NT2/D1 (cell line): ENCODE measurements at regions not wholly inside any gene's neighbourhood (a gene's known extent, or its start where the extent isn't known, plus 50 kb on each side); places are given as distances from the start of the nearest gene placed in this dataset.
"Not testable (repeated sequence)": the region's sequence is repeated elsewhere in the genome, so short reads cannot be mapped to it uniquely, and the experiment has no call there.

Experiments used
- DNase-seq: peaks from one replicate; pipeline ENCODE4 v3.0.0-alpha.2; 2011; ENCODE audit warnings: low read depth, low spot score
- H3K27me3 ChIP-seq: 2 replicates; pipeline ENCODE4 v1.6.0; 2011; ENCODE audit warnings: mild to moderate bottlenecking; ENCODE audit not compliant: insufficient read length, insufficient read depth
- H3K36me3 ChIP-seq: 2 replicates; pipeline ENCODE4 v1.6.1; 2011; ENCODE audit warnings: mild to moderate bottlenecking, low read length, mixed read lengths; ENCODE audit not compliant: insufficient read depth, insufficient read length
- H3K4me1 ChIP-seq: 2 replicates; pipeline ENCODE4 v1.5.1; 2011; ENCODE audit not compliant: insufficient read depth, insufficient read length
- H3K4me3 ChIP-seq: 2 replicates; pipeline ENCODE4 v1.5.1; 2011; ENCODE audit warnings: low read depth; ENCODE audit not compliant: insufficient read length
- H3K9ac ChIP-seq: 2 replicates; pipeline ENCODE4 v1.6.0; 2011; ENCODE audit warnings: low read depth; ENCODE audit not compliant: insufficient read length
- H3K9me3 ChIP-seq: 2 replicates; pipeline ENCODE4 v1.5.1; 2011; ENCODE audit warnings: mild to moderate bottlenecking, low read length; ENCODE audit not compliant: insufficient read depth
- SUZ12 ChIP-seq: IDR thresholded peaks from 2 replicates; pipeline ENCODE4 v1.6.1; 2011; ENCODE audit not compliant: insufficient read length, insufficient read depth; ENCODE audit errors: extremely low read depth
- YY1 ChIP-seq: IDR thresholded peaks from 2 replicates; pipeline ENCODE4 v1.6.1; 2011; ENCODE audit not compliant: insufficient read length, insufficient read depth
- ZNF274 ChIP-seq: IDR thresholded peaks from 2 replicates; pipeline ENCODE4 v1.6.1; 2011; ENCODE audit warnings: mild to moderate bottlenecking, low read depth, low read length

DNA sequence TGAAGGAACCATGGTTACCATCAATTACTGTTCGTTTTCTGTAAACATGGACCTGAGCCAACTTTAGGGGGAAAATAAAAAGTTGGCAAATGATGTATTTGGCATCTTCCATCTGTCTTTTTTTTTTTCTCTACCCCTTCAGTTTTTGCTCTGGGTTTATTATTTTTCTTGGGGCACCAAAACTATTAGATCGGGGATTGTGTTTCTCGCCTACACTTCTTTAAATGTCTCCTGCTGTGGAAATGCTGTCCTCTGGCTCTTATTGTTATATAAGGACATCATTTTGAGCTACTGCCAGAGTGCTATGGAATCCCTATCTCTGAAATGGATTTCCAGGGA, 234.0 kb upstream of the SLIT2 start:
- H3K9ac ChIP-seq: no peak overlapping the region
- H3K9me3 ChIP-seq: no peaks in the 10 kb centered on the region
- no peaks in the 10 kb centered on the region for H3K36me3 ChIP-seq
- no peaks in the 10 kb centered on the region for H3K4me1 ChIP-seq
- H3K27me3 ChIP-seq: no peaks in the 10 kb centered on the region
- TF ChIP-seq SUZ12 (no peak), ZNF274 (no peak), YY1 (no peak)
- H3K4me3 ChIP-seq: no peak overlapping the region
- DNase-seq: no peak

DNA sequence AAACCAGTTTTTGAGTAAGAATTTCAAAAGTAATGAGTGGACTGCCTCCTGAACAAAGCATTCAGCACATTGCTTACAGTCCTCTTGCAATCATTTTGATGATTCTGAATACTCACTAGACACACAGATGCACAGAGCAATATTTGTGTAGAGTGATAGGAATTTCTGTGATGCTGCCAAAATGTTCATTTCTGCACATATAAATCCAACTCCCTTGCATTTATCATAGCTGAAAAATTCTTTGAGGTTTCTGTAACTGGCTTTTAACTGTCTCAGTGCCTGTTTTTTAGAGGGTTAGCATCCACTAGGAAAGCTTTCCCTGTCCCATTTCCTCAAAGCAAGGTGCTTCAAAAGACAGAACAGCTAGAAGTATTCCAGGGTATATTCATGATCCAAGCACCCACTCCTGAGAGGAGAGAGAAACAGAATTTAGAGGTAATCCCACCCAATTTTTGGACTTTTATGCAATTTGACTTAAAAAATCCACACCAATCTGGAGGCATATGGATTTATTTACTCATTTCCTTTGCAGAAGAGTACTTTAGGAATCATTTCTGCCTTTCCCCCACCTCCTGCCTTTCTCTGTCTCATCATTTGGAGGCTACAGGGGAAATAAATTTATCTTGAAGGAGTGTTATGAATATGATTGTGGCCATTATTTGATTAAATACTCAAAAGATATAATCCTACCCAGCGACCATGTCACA, 234.5 kb upstream of the SLIT2 start:
- H3K4me1 ChIP-seq: no peaks in the 10 kb centered on the region
- TF ChIP-seq YY1 (no peak), ZNF274 (no peak)
- DNase-seq: no peak
- H3K27me3 ChIP-seq: no peaks in the 10 kb centered on the region
- no peak overlapping the region for H3K4me3 ChIP-seq
- no peaks in the 10 kb centered on the region for H3K36me3 ChIP-seq
- no peak overlapping the region for H3K9ac ChIP-seq
- H3K9me3 ChIP-seq: no peaks in the 10 kb centered on the region

DNA sequence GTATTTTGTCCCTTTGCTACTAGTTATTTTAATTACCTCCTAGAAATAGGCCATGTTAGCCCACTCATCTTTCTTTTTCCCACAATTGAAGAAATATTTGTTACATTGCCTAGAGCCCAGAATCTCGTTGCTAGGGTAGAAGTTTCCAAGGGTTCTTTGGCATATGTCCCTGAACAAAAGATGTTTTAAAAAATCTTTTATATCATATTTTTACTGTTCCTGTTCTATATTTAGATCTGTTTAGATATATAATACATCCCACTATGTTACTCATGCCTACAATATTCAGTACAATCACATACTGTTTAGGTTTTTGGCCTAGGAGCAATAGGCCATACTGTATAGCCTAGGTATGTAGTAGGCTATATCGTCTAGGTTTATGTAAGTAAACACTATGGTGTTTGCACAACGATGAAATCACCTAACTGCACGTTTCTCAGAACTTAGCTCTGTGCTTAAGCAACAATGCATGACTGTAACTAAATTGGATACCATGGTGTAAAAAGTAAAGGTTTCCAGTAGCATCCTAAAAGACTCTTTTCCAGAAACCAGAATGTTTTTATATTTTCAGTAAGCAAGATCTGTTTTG, 236.0 kb upstream of the SLIT2 start:
- no peak overlapping the region for H3K4me3 ChIP-seq
- no peaks in the 10 kb centered on the region for H3K9me3 ChIP-seq
- no peaks in the 10 kb centered on the region for H3K36me3 ChIP-seq
- no peaks in the 10 kb centered on the region for H3K4me1 ChIP-seq
- H3K9ac ChIP-seq: no peak overlapping the region
- H3K27me3 ChIP-seq: no peaks in the 10 kb centered on the region
- DNase-seq: no peak
- TF ChIP-seq YY1: no peak

DNA sequence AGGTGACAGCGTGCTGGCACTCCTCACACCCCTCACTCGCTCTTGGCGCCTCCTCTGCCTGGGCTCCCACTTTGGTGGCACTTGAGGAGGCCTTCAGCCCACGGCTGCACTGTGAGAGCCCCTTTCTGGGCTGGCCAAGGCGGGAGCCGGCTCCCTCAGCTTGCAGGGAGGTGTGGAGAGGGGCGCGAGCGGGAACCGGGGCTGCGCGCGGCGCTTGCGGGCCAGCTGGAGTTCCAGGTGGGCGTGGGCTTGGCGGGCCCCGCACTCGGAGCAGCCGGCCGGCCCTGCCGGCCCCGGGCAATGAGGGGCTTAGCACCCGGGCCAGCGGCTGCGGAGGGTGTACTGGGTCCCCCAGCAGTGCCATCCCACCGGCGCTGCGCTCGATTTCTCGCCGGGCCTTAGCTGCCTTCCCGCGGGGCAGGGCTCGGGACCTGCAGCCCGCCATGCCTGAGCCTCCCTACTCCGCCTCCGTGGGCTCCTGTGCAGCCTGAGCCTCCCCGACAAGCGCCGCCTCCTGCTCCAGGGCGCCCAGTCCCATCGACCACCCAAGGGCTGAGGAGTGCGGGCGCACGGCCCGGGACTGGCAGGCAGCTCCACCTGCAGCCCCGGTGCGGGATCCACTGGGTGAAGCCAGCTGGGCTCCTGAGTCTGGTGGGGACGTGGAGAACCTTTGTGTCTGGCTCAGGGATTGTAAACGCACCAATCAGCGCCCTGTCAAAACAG, 247.7 kb upstream of the SLIT2 start:
- not testable (repeated sequence) for H3K4me3 ChIP-seq, H3K9me3 ChIP-seq, H3K9ac ChIP-seq, H3K4me1 ChIP-seq, DNase-seq, H3K27me3 ChIP-seq, H3K36me3 ChIP-seq

DNA sequence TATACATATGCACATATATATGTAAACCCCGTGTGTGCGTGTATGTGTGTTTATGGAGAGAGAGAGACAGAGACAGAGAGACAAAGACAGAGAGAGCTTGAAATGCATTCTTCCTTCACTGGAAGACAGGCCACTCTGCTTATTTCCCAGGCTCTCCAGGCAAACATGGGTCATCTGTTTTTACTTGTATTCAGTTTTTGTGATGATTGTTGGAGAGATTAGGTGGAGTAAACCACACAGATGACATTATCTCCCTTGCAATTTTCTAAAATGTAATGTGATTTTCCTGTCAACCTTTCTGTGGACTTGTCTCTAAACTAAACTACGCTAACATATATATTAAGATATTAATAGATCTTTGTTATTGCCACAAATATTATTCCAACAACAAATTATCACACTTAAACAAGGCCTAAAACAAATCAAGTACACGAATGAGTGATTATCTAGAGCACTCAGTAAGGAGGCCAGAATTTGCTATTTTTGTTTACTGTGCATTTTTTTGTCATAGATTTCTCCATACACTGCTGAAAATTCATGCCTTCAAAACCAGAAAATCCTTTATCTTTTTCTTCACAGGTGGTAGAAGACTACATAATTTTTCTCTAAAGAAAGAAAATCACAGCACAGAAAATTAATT, 251.8 kb upstream of the SLIT2 start:
- no peak for TF ChIP-seq ZNF274
- TF ChIP-seq YY1: no peak
- TF ChIP-seq SUZ12: no peak
- no peaks in the 10 kb centered on the region for H3K4me1 ChIP-seq
- DNase-seq: no peak
- H3K4me3 ChIP-seq: no peak overlapping the region
- no peak overlapping the region for H3K9ac ChIP-seq
- no peaks in the 10 kb centered on the region for H3K9me3 ChIP-seq
- H3K27me3 ChIP-seq: no peaks in the 10 kb centered on the region
- no peaks in the 10 kb centered on the region for H3K36me3 ChIP-seq

DNA sequence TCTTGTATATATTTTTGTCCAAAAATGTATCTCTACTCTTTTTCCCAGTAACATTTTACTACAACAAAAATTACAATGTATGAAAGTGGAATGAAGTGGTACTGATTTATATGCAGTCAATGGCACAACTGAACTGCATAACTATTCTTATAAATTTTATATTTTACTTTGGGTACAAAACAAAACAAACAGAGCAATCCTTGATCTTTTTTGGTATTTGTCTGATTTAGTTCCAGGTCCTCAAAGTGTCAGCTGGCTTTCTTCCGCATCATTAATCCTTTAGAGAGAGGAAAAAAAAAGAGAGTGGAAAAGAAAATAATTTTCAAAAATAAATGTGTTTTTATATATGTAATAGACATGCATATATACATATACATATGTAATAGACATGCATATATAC, 252.4 kb upstream of the SLIT2 start:
- TF ChIP-seq ZNF274 (no peak), SUZ12 (no peak), YY1 (no peak)
- H3K4me1 ChIP-seq: no peaks in the 10 kb centered on the region
- H3K9me3 ChIP-seq: no peaks in the 10 kb centered on the region

DNA sequence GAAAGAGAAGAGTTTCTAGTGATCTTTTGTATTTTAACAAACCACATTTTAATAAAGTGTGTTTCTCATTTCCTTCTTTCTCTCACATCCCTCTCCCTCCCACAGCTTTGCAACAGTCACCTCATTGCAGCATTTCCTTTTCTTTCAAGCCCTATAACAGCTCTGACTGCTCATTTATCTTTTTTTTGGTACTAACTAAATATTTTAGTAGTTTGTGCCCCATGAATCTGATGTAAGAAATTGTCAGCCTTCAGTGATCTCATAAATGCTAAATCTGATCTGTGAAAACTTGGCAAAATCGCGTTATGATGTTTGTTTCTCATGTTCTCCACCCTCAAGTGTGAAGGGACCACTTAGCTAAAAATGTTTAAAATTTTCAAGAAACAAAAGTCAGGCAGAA, 258.5 kb upstream of the SLIT2 start:
- TF ChIP-seq ZNF274: no peak
- no peak for TF ChIP-seq YY1
- TF ChIP-seq SUZ12: no peak
- Histone ChIP-seq H3K4me1 (no peaks in the 10 kb centered on the region), H3K4me3 (no peak overlapping the region), H3K9me3 (no peaks in the 10 kb centered on the region), H3K27me3 (no peaks in the 10 kb centered on the region), H3K36me3 (no peaks in the 10 kb centered on the region), H3K9ac (no peak overlapping the region)
- no peak for DNase-seq

More for the DNA sequence above, 252.4 kb upstream of the SLIT2 start:
- DNase-seq: no peak
- H3K27me3 ChIP-seq: no peaks in the 10 kb centered on the region
- no peak overlapping the region for H3K9ac ChIP-seq
- no peak overlapping the region for H3K4me3 ChIP-seq
- no peaks in the 10 kb centered on the region for H3K36me3 ChIP-seq
